WTC11 (cell line): ENCODE measurements at regions not wholly inside any gene's neighbourhood (a gene's known extent, or its start where the extent isn't known, plus 50 kb on each side); places are given as distances from the start of the nearest gene placed in this dataset.

Experiments used
- ATAC-seq: fragments of 200-7000 bp; cut with Tn5 transposase; 2 replicates; pipeline ENCODE4 v1.10.0; 2021; ENCODE audit warnings: mild to moderate bottlenecking, moderate library complexity
- CTCF ChIA-PET: fragments of 300-600 bp; sonication (Branson Sonifier 250); formaldehyde crosslinking; loops from one replicate; lab custom pipeline; 2021; ENCODE audit warnings: antibody characterized with exemption; lab: Charles Lee
- POLR2A ChIA-PET: fragments of 350-600 bp; sonication (Branson Sonifier 250); formaldehyde crosslinking; loops from one replicate; lab custom pipeline; 2021; ENCODE audit warnings: antibody characterized with exemption; lab: Charles Lee
- DNase-seq: peaks from one replicate; pipeline ENCODE4 v3.0.0; 2021; ENCODE audit warnings: low spot score
- H3K27ac Mint-ChIP-seq: 2 replicates; pipeline ENCODE4 v1.8.0; 2021; ENCODE audit warnings: mixed read lengths
- H3K27me3 Mint-ChIP-seq: 2 replicates; pipeline ENCODE4 v1.8.0; 2021; ENCODE audit warnings: low read depth, mild to moderate bottlenecking, moderate library complexity, mixed read lengths
- H3K36me3 Mint-ChIP-seq: 2 replicates; pipeline ENCODE4 v1.8.0; 2021; ENCODE audit warnings: mixed read lengths
- H3K4me1 Mint-ChIP-seq: 2 replicates; pipeline ENCODE4 v1.8.0; 2022; ENCODE audit warnings: mixed read lengths
- H3K4me3 Mint-ChIP-seq: 2 replicates; pipeline ENCODE4 v1.8.0; 2021; ENCODE audit warnings: mild to moderate bottlenecking, moderate library complexity, mixed read lengths
- H3K9me3 Mint-ChIP-seq: 2 replicates; pipeline ENCODE4 v1.8.0; 2021; ENCODE audit warnings: mixed read lengths
- CREB1 ChIP-seq: sonication (generic); formaldehyde crosslinking; IDR thresholded peaks from 2 replicates; pipeline ENCODE4 v1.8.0; 2023; ENCODE audit warnings: mild to moderate bottlenecking, missing genetic modification reagents
- CREM ChIP-seq: sonication (generic); formaldehyde crosslinking; IDR thresholded peaks from 2 replicates; pipeline ENCODE4 v1.8.1; 2022; ENCODE audit warnings: mild to moderate bottlenecking, missing genetic modification reagents, moderate library complexity
- ELF4 ChIP-seq: sonication (generic); formaldehyde crosslinking; IDR thresholded peaks from 2 replicates; pipeline ENCODE4 v1.8.1; 2022; ENCODE audit warnings: low read depth, mild to moderate bottlenecking, moderate library complexity, missing genetic modification reagents
- SMAD3 ChIP-seq: sonication (generic); formaldehyde crosslinking; IDR thresholded peaks from 2 replicates; pipeline ENCODE4 v1.8.0; 2022; ENCODE audit warnings: missing genetic modification reagents, mild to moderate bottlenecking, borderline replicate concordance
- SP1 ChIP-seq: sonication (generic); formaldehyde crosslinking; conservative IDR thresholded peaks from 2 replicates; pipeline ENCODE4 v1.8.1; 2022; ENCODE audit warnings: missing genetic modification reagents
- TF ChIP-seq, protein P1 (sequence below): fragments of 250-450 bp; sonication (Bioruptor Pico); IDR thresholded peaks from 2 replicates; pipeline ENCODE4 v1.9.0; 2021; ENCODE audit warnings: mild to moderate bottlenecking
- TF ChIP-seq, protein P2 (sequence below): sonication (generic); formaldehyde crosslinking; IDR thresholded peaks from 2 replicates; pipeline ENCODE4 v1.8.0; 2022; ENCODE audit warnings: mild to moderate bottlenecking, missing genetic modification reagents
- TF ChIP-seq, protein P3 (sequence below): sonication (generic); formaldehyde crosslinking; IDR thresholded peaks from 2 replicates; pipeline ENCODE4 v1.8.1; 2022; ENCODE audit warnings: missing genetic modification reagents, borderline replicate concordance
- TF ChIP-seq, protein P4 (sequence below): sonication (generic); formaldehyde crosslinking; IDR thresholded peaks from 2 replicates; pipeline ENCODE4 v1.8.0; 2022; ENCODE audit warnings: missing genetic modification reagents
- TF ChIP-seq, protein P5 (sequence below): sonication (generic); formaldehyde crosslinking; IDR thresholded peaks from 2 replicates; pipeline ENCODE4 v1.8.0; 2022; ENCODE audit warnings: mild to moderate bottlenecking, missing genetic modification reagents
- TF ChIP-seq, protein P6 (sequence below): sonication (generic); formaldehyde crosslinking; IDR thresholded peaks from 2 replicates; pipeline ENCODE4 v1.8.1; 2023; ENCODE audit warnings: mild to moderate bottlenecking, missing genetic modification reagents
- TF ChIP-seq, protein P7 (sequence below): fragments of 250-450 bp; sonication (Bioruptor Pico); IDR thresholded peaks from 2 replicates; pipeline ENCODE4 v1.9.0; 2021; ENCODE audit warnings: mild to moderate bottlenecking
- TF ChIP-seq, protein P8 (sequence below): sonication (generic); formaldehyde crosslinking; IDR thresholded peaks from 2 replicates; pipeline ENCODE4 v1.8.1; 2023; ENCODE audit warnings: mild to moderate bottlenecking, missing genetic modification reagents, moderate library complexity
- TF ChIP-seq, protein P9 (sequence below): sonication (generic); formaldehyde crosslinking; IDR thresholded peaks from 2 replicates; pipeline ENCODE4 v1.8.0; 2023; ENCODE audit warnings: mild to moderate bottlenecking, missing genetic modification reagents

DNA sequence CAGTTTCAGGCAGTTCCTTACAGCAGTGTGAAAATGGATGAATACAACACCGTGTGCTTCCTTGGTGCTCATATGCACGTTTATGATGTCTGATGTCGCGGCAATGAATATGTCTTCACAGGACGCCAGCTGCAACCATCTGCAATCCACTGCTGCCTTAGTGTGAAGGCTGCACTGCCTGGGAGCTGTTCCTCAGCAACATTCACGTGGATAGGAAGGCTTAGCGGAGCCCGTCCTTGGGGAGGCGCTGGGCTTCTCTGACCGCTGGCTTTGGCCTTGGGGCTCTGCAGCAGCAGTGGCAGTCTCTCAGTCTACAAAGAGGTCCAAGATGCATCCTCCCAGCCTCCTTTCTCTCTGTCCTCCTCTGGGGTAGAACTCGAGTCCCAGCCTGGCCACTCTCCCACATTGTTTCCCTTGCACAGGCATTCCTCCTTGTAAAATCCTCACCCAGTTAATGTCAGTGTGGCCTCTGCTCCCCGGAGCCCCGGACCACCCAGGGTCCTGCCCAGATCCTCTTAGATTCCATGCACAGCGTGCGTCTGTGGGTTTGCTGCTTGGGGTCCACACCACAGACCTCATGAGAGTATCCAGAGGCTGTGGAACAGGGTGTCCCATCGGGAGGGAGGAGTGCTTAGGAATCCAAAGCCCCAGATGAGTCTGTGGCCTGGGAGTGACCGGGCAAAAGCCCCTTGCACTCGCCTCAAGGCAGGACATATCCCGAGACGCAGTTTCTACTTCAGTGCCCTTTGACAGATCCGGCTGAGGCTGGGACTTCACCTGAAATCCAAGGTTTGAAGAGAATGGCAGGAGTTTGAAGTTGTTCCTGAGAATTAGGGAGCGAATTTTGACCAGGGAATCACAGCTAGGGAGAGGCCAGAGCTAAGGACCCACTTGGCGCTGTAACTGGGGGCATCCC lies 181.3 kb downstream of the THBS2 start:
- TF ChIP-seq, protein P1, sequence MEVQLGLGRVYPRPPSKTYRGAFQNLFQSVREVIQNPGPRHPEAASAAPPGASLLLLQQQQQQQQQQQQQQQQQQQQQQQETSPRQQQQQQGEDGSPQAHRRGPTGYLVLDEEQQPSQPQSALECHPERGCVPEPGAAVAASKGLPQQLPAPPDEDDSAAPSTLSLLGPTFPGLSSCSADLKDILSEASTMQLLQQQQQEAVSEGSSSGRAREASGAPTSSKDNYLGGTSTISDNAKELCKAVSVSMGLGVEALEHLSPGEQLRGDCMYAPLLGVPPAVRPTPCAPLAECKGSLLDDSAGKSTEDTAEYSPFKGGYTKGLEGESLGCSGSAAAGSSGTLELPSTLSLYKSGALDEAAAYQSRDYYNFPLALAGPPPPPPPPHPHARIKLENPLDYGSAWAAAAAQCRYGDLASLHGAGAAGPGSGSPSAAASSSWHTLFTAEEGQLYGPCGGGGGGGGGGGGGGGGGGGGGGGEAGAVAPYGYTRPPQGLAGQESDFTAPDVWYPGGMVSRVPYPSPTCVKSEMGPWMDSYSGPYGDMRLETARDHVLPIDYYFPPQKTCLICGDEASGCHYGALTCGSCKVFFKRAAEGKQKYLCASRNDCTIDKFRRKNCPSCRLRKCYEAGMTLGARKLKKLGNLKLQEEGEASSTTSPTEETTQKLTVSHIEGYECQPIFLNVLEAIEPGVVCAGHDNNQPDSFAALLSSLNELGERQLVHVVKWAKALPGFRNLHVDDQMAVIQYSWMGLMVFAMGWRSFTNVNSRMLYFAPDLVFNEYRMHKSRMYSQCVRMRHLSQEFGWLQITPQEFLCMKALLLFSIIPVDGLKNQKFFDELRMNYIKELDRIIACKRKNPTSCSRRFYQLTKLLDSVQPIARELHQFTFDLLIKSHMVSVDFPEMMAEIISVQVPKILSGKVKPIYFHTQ (CRISPR knock-in tag): no peak
- TF ChIP-seq, protein P2, sequence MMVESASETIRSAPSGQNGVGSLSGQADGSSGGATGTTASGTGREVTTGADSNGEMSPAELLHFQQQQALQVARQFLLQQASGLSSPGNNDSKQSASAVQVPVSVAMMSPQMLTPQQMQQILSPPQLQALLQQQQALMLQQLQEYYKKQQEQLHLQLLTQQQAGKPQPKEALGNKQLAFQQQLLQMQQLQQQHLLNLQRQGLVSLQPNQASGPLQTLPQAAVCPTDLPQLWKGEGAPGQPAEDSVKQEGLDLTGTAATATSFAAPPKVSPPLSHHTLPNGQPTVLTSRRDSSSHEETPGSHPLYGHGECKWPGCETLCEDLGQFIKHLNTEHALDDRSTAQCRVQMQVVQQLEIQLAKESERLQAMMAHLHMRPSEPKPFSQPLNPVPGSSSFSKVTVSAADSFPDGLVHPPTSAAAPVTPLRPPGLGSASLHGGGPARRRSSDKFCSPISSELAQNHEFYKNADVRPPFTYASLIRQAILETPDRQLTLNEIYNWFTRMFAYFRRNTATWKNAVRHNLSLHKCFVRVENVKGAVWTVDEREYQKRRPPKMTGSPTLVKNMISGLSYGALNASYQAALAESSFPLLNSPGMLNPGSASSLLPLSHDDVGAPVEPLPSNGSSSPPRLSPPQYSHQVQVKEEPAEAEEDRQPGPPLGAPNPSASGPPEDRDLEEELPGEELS (CRISPR knock-in tag): no peak
- TF ChIP-seq, protein P3, sequence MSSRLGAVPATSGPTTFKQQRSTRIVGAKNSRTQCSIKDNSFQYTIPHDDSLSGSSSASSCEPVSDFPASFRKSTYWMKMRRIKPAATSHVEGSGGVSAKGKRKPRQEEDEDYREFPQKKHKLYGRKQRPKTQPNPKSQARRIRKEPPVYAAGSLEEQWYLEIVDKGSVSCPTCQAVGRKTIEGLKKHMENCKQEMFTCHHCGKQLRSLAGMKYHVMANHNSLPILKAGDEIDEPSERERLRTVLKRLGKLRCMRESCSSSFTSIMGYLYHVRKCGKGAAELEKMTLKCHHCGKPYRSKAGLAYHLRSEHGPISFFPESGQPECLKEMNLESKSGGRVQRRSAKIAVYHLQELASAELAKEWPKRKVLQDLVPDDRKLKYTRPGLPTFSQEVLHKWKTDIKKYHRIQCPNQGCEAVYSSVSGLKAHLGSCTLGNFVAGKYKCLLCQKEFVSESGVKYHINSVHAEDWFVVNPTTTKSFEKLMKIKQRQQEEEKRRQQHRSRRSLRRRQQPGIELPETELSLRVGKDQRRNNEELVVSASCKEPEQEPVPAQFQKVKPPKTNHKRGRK: no peak
- TF ChIP-seq CREB1 (CRISPR knock-in tag) (no peak), ELF4 (CRISPR knock-in tag) (no peak), CREM (no peak), SP1 (CRISPR knock-in tag) (no peak), SMAD3 (CRISPR knock-in tag) (no peak)
- TF ChIP-seq, protein P4, sequence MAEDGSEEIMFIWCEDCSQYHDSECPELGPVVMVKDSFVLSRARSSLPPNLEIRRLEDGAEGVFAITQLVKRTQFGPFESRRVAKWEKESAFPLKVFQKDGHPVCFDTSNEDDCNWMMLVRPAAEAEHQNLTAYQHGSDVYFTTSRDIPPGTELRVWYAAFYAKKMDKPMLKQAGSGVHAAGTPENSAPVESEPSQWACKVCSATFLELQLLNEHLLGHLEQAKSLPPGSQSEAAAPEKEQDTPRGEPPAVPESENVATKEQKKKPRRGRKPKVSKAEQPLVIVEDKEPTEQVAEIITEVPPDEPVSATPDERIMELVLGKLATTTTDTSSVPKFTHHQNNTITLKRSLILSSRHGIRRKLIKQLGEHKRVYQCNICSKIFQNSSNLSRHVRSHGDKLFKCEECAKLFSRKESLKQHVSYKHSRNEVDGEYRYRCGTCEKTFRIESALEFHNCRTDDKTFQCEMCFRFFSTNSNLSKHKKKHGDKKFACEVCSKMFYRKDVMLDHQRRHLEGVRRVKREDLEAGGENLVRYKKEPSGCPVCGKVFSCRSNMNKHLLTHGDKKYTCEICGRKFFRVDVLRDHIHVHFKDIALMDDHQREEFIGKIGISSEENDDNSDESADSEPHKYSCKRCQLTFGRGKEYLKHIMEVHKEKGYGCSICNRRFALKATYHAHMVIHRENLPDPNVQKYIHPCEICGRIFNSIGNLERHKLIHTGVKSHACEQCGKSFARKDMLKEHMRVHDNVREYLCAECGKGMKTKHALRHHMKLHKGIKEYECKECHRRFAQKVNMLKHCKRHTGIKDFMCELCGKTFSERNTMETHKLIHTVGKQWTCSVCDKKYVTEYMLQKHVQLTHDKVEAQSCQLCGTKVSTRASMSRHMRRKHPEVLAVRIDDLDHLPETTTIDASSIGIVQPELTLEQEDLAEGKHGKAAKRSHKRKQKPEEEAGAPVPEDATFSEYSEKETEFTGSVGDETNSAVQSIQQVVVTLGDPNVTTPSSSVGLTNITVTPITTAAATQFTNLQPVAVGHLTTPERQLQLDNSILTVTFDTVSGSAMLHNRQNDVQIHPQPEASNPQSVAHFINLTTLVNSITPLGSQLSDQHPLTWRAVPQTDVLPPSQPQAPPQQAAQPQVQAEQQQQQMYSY (CRISPR knock-in tag): no peak
- TF ChIP-seq, protein P5, sequence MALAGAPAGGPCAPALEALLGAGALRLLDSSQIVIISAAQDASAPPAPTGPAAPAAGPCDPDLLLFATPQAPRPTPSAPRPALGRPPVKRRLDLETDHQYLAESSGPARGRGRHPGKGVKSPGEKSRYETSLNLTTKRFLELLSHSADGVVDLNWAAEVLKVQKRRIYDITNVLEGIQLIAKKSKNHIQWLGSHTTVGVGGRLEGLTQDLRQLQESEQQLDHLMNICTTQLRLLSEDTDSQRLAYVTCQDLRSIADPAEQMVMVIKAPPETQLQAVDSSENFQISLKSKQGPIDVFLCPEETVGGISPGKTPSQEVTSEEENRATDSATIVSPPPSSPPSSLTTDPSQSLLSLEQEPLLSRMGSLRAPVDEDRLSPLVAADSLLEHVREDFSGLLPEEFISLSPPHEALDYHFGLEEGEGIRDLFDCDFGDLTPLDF (CRISPR knock-in tag): no peak
- TF ChIP-seq, protein P6, sequence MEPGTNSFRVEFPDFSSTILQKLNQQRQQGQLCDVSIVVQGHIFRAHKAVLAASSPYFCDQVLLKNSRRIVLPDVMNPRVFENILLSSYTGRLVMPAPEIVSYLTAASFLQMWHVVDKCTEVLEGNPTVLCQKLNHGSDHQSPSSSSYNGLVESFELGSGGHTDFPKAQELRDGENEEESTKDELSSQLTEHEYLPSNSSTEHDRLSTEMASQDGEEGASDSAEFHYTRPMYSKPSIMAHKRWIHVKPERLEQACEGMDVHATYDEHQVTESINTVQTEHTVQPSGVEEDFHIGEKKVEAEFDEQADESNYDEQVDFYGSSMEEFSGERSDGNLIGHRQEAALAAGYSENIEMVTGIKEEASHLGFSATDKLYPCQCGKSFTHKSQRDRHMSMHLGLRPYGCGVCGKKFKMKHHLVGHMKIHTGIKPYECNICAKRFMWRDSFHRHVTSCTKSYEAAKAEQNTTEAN: no peak
- TF ChIP-seq, protein P7, sequence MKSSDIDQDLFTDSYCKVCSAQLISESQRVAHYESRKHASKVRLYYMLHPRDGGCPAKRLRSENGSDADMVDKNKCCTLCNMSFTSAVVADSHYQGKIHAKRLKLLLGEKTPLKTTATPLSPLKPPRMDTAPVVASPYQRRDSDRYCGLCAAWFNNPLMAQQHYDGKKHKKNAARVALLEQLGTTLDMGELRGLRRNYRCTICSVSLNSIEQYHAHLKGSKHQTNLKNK (CRISPR knock-in tag): no peak
- TF ChIP-seq, protein P8, sequence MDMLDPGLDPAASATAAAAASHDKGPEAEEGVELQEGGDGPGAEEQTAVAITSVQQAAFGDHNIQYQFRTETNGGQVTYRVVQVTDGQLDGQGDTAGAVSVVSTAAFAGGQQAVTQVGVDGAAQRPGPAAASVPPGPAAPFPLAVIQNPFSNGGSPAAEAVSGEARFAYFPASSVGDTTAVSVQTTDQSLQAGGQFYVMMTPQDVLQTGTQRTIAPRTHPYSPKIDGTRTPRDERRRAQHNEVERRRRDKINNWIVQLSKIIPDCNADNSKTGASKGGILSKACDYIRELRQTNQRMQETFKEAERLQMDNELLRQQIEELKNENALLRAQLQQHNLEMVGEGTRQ (CRISPR knock-in tag): no peak
- TF ChIP-seq, protein P9, sequence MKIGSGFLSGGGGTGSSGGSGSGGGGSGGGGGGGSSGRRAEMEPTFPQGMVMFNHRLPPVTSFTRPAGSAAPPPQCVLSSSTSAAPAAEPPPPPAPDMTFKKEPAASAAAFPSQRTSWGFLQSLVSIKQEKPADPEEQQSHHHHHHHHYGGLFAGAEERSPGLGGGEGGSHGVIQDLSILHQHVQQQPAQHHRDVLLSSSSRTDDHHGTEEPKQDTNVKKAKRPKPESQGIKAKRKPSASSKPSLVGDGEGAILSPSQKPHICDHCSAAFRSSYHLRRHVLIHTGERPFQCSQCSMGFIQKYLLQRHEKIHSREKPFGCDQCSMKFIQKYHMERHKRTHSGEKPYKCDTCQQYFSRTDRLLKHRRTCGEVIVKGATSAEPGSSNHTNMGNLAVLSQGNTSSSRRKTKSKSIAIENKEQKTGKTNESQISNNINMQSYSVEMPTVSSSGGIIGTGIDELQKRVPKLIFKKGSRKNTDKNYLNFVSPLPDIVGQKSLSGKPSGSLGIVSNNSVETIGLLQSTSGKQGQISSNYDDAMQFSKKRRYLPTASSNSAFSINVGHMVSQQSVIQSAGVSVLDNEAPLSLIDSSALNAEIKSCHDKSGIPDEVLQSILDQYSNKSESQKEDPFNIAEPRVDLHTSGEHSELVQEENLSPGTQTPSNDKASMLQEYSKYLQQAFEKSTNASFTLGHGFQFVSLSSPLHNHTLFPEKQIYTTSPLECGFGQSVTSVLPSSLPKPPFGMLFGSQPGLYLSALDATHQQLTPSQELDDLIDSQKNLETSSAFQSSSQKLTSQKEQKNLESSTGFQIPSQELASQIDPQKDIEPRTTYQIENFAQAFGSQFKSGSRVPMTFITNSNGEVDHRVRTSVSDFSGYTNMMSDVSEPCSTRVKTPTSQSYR (CRISPR knock-in tag): no peak
- Mint-ChIP-seq H3K4me3 (no peak overlapping the region), H3K36me3 (no peaks in the 10 kb centered on the region), H3K27me3 (no peaks in the 10 kb centered on the region), H3K27ac (no peak overlapping the region), H3K4me1 (no peaks in the 10 kb centered on the region), H3K9me3 (peaks cover 6% of the 10 kb centered on the region)
- ATAC-seq: no peak
- POLR2A ChIA-PET: no interaction called here
- DNase-seq: no peak
- CTCF ChIA-PET: no interaction called here
